A549 (cell line): ENCODE measurements at regions not wholly inside any gene's neighbourhood (a gene's known extent, or its start where the extent isn't known, plus 50 kb on each side); places are given as distances from the start of the nearest gene placed in this dataset.

ENCODE experiments used
- BCL3 ChIP-seq: fragments of >200 bp; sonication (Bioruptor Twin); formaldehyde crosslinking; IDR thresholded peaks from 3 replicates; pipeline ENCODE4 v1.6.1; 2016
- CTCF ChIP-seq: fragments of >200 bp; sonication (Bioruptor Twin); formaldehyde crosslinking; IDR thresholded peaks from 3 replicates; pipeline ENCODE4 v1.5.1; 2016
- NR3C1 ChIP-seq: fragments of >200 bp; sonication (Bioruptor Twin); formaldehyde crosslinking; IDR thresholded peaks from 3 replicates; pipeline ENCODE4 v1.6.1; 2017

- TF ChIP-seq CTCF (no peak), BCL3 (no peak), NR3C1 (no peak)
Observed at GRCh38 chr22:47381240-47381639, 618.8 kb downstream of the TBC1D22A start.
